HG03521 (cell line): ENCODE measurements at regions not wholly inside any gene's neighbourhood (a gene's known extent, or its start where the extent isn't known, plus 50 kb on each side); places are given as distances from the start of the nearest gene placed in this dataset.
"Not testable (repeated sequence)": the region's sequence is repeated elsewhere in the genome, so short reads cannot be mapped to it uniquely, and the experiment has no call there.

ENCODE experiments used
- ATAC-seq: cut with Tn5 transposase; IDR thresholded peaks from one replicate; pipeline ENCODE4 v1.9.1; 2021; ENCODE audit warnings: mild to moderate bottlenecking, moderate library complexity; ENCODE audit not compliant: unreplicated experiment

- ATAC-seq = no peak
These were observed 139.6 kb downstream of the MYLK4 start for GRCh38 chr6:2611092-2611491.

GRCh38 chr6:2608503-2608902 is 142.2 kb downstream of the MYLK4 start:
- no peak for ATAC-seq

- ATAC-seq = no peak
These were observed 150.4 kb downstream of the MYLK4 start for GRCh38 chr6:2600363-2600762.

- no peak for ATAC-seq
These were observed 150.9 kb downstream of the MYLK4 start for GRCh38 chr6:2599817-2600216.

GRCh38 chr6:2598867-2599266 is 151.9 kb downstream of the MYLK4 start:
- no peak for ATAC-seq

GRCh38 chr6:2597991-2598390 is 152.7 kb downstream of the MYLK4 start:
- no peak for ATAC-seq

- ATAC-seq = not testable (repeated sequence)
These were observed 153.3 kb downstream of the MYLK4 start for GRCh38 chr6:2597457-2597856.

GRCh38 chr6:2596222-2596621 is 154.5 kb downstream of the MYLK4 start:
- ATAC-seq = no peak

GRCh38 chr6:2594868-2595267 is 155.9 kb downstream of the MYLK4 start:
- ATAC-seq = no peak

- no peak for ATAC-seq
These were observed 157.6 kb downstream of the MYLK4 start for GRCh38 chr6:2593167-2593566.

GRCh38 chr6:2589171-2589661 is 161.5 kb downstream of the MYLK4 start:
- no peak for ATAC-seq

- no peak for ATAC-seq
These were observed 167.3 kb downstream of the MYLK4 start for GRCh38 chr6:2583459-2583858.

- no peak for ATAC-seq
These were observed 168.5 kb downstream of the MYLK4 start for GRCh38 chr6:2582268-2582667.

- ATAC-seq = no peak
These were observed 169.1 kb downstream of the MYLK4 start for GRCh38 chr6:2581611-2582010.

- ATAC-seq = no peak
These were observed 169.7 kb downstream of the MYLK4 start for GRCh38 chr6:2581011-2581410.

GRCh38 chr6:2579804-2580570 is 170.7 kb downstream of the MYLK4 start:
- ATAC-seq = no peak

- no peak for ATAC-seq
These were observed 171.4 kb downstream of the MYLK4 start for GRCh38 chr6:2579241-2579761.

GRCh38 chr6:2578767-2579166 is 172.0 kb downstream of the MYLK4 start:
- no peak for ATAC-seq

- ATAC-seq = no peak
These were observed 174.2 kb downstream of the MYLK4 start for GRCh38 chr6:2576499-2576898.

GRCh38 chr6:2575236-2575635 is 175.5 kb downstream of the MYLK4 start:
- no peak for ATAC-seq

- ATAC-seq = not testable (repeated sequence)
These were observed 181.3 kb downstream of the MYLK4 start for GRCh38 chr6:2569420-2569819.

GRCh38 chr6:2566048-2566447 is 184.7 kb downstream of the MYLK4 start:
- ATAC-seq = no peak

GRCh38 chr6:2565499-2565898 is 185.2 kb downstream of the MYLK4 start:
- ATAC-seq = no peak
